Pons (tissue), 1 donor: ENCODE measurements at regions not wholly inside any gene's neighbourhood (a gene's known extent, or its start where the extent isn't known, plus 50 kb on each side); places are given as distances from the start of the nearest gene placed in this dataset.
A peak's percentile ranks its signal among the peaks of the same experiment; 100 is the strongest.
"Not testable (repeated sequence)": the region's sequence is repeated elsewhere in the genome, so short reads cannot be mapped to it uniquely, and the experiment has no call there.

Source experiments
- DNase-seq: peaks from one replicate; pipeline ENCODE4 v3.0.0-alpha.2; 2016; ENCODE audit warnings: low spot score

DNA sequence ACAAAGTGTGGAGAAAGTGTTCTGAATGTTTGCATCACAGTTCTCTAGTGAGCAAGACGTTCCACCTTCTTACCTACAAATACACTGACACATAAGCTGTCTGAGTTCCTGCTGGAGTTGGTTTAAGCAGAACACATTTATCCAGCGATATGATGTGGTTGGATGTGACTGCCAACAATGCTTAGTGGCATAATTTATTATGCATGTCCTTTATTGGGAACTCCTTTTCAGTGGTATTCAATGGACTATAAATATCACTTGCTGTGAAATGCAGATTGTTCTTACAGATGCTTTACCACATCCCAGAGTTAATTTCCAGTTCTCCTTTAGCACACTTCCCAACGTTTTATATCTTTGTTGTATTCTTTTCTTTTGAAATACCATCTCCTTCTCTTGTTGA is 222.2 kb downstream of the LURAP1L start:
- no peak for DNase-seq

DNA sequence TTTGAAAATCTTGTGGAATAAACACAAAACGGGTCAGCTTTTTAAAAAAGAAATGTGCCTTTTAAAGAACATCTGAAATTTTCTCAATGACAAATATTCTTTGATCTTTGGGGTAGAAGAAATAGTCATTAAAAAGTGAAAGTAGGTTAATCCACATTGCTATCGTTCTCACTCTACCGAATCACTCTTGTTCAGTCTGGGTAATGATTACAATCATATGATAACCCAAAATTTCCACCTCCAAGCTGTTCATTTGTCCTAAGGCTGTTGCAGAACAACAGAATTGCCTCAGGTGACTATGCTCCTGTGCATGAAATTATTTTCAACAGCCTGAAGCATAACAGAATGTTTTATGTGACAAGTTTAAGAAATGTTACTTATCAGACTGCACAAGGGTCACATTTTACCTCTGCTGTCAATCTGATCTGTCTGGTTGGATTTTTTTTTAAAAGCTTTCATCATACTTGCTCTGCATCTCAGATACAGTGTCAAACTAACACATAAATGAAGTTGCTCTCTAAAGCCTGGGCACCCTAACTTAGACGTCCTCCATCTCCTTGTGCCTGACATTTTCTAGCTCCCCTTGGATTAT is 227.3 kb downstream of the LURAP1L start:
- DNase-seq = no peak

DNA sequence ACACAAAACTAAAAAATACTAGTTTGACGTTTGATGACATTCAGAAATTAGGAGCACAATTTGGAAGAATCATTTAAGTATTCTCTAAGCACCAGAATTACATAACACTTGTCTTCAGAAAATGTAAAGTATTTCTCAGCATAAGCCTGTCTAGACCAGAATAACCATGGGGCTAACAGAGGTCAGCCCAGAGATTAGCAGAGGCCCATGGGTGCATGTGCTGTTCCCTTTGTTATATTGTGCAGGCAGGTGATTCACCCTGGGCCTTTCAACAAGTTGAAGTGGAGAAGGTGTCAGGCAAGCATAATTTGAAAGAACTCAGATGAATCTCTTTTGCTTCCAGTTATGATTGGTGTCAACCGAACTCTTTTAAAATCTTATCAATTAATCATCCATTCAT is 227.9 kb downstream of the LURAP1L start:
- DNase-seq = no peak

DNA sequence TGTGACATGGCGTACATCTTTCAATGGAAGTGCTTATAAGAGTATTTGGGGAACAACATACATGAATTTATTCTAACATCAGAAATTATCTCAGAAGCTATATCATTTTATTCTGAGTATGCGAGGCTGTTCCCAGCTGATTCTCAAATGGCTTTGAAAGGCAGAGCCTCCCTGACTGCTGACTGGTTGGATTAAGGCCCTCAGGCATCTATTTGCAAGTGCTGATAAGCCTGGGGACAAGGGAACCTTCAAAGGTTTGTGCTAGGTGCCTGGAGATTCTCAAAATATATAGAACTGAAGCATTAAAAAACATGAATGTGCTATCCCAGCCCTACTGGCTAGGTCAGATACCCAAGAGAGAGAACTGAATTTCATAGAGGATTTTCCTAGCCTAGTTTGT is 235.1 kb downstream of the LURAP1L start:
- DNase-seq = no peak

DNA sequence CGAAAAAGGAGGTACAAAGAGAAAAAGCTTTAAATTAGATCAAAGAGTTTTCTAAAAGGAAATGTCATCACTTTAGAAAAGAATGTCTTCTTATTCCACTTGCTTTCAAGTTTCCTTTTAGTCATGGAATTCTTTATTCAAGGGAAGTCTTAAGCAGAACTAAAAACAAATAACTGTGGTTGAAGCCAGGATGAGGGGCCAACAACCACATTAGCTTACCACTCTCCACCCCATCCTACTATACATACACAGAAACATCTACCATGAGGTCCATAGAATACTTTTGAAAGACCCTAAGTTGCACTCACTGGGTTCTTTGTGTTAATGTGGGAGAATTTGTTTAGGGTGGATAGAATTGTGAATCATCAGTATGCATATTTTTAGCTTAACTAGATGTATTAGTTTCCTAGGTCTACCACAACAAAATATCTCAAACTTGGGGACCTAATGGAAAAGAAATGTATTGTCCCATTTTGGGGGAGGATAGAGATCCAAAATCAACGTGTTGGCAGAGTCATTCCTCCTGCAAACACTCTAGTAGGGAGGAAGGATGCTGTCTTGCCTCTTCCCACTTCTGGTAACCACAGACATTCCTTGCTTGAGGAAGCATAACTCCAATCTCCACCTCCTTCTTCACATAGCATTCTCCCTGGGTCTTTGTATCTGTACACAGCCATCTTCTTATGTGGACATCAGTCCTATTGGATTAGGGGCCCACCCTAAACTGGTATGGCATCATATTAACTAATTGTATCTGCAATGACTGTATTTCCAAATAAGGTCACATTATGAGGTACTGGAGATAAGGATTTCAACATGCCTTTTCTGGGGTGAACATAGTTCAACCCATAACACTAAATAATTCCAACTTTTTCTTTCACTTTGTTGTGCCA is 239.4 kb downstream of the LURAP1L start:
- no peak for DNase-seq

DNA sequence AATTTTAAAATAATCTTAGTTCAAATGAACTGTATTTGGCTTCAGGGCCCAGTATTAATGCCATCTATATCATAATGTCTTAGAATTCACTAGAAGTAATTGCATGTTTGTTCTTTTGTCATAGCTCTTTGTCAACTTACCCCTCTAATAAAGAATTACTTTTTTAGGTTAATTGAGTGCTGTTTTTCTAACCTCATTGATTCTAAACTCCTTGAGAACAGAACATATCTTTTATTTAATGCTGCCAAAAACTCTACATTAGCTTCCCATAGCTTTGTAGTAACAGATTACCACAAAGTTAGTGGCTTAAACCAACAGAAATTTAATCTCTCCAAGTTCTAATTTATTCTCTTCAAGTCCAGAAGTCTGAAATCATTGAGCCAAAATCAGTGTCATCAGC is 242.4 kb downstream of the LURAP1L start:
- no peak for DNase-seq

DNA sequence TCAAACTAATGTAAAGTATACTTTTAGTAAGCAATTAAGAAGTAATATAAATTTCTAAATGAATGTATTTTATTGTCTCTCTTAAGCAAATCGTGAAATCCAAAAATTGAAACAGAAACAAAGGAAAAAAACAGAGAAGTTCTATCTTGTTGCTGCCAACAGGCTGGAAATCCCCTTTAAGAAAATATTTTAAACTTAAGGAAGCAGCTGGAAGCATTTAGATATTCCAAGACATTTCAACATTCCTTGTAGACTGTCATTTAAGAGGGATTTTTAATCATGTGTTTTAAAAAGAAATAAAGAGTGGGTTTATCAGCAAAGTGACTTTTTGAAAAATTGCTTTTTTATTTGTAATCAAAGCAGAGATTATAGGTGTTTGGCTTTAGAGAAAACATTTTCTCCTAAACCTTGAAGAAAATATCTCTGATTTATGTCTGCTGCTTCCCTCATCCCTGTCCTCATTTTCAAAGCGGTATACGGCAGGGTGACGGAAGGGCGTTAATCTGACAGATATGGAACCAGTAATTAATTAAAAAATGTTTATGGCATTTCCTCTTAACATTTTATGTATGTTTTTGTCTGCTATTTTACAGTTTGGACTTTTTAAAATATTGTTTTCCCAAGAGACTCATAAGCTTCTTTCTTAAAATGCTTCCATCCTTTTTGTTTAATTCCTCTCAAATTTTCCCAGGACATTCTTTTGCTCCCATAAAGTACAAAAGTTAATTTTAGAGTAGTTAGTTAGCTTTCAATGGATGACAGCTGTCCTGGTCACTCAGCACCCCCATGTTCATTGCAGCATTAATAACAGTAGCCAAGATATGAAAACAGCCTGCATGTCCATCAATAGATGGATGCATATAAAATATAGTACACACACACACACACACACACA is 245.6 kb downstream of the LURAP1L start:
- no peak for DNase-seq

DNA sequence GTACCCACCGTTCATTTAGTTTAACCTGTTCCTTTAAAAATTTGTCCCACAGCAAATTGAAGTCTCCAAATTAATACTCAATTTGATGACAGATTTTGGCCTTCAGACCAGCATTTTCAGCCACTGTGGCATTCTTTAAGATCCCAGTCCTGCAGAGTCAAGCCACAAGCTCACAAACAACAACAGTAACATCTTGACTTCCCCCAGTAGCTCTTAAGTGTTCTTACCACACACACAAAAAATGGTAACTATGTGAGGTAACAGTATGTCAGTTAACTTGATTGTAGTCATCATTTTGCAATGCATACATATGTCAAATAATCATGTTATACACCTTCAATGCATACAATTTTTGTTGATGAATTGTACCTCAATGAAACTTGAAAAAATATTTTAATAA is 247.9 kb downstream of the LURAP1L start:
- no peak for DNase-seq

DNA sequence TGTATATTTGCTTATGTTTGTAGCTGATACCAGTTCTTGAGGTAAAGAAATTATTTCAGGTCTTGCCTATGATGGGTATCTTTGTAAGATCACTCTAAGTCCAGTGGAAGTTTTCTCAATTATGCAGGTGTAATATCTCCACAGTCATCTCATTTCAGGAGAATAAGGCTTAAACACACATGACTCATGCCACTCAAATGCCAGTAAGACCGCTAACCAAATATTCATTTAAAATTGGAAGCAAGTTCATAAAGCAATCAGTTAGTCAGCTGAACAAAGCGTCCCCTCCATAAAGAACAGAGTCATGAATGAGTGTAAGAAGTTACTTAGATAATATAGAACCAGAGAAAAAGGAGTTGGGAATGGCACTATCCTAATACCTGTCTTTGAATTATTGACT is 248.7 kb downstream of the LURAP1L start:
- no peak for DNase-seq

DNA sequence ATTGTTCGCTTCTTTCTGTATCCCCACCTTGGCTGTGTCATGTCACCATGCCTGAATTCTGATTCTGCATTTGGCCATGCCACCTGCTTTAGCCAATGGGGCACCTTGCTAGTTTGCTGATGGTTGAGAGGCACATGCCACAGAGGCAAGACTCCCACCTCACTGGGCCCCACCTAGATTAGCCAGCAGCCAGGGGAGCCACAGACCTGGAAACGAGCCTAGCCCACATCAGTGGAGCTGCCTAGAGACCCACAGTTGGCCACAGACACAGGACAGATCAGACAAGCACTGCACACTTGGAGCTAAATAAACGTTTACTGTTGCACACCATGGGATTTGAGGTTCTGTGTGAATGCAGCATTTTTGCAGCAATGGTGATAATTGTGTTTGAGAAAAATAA is 252.1 kb downstream of the LURAP1L start:
- DNase-seq = no peak

DNA sequence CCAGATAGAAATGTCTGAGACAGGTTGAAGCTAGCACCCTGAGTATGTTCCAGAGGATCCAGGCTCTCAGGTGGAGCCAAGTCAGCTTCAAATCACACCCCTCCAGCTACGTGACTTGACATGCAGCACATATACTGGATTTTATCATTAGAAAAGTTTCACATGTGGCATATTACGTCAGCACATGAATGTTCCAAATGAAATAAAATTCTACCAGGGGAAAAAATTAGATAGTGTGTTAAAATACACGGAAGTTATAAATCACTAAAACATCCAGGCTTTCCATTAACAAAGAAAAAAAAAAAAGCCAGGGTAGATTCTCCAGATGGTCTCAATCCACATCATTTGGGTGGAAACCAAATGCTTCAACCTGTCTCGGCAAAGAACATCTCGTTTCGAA is 251.6 kb downstream of the MPDZ start:
- DNase-seq = no peak

DNA sequence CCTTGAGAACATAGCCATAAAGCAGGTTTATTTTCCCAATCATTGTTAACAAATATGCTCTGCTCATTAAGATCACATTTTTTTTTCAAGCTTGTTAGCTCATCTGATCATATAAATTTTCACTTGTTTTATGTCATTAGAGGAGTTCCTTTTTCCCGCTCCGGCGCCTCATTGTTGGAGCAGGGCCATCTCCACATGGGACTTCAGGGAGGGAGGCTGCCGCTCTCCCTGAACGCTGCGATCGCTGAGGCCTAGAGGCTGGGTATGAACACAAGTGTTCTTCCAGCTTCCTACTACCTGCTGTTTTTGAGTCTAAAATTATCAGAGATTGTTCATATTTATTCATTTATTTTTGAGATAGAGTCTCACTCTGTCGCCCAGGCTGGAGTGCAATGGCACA is 246.9 kb downstream of the MPDZ start:
- DNase-seq = no peak

DNA sequence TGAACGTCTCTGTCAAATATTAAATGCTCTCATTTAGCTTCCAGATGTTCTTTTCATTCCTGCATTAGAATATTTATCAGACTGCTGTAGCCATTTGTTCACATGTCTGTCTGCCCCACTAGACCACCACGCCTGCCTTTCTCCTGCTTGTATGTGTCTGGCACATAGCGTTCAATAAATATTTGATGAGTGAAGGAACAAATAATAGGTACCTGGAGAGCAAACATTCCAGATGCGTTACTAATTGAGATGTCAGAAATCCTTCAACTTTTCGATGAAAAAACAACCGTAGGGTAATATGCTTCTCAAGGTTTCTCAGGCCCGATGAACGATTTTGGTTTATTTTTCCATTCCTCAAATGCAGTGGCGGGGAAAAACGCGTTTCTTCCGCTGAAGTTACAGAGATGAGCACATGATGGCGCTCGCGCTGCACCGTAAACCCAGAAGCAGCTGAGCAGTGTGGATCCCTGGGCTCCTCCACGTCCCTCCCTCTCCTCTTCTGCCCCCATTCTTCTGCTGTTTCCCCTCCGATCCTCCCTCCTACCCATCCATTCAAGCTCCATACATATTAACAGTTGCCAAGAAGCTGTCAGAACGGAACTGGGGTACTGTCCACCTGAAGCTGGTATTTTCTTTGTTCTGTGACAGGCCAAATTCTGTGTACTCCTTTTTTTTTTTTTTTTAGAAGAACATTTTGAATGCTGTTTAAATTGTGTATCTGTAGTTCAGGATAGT is 245.4 kb downstream of the MPDZ start:
- peak; percentile 58 for DNase-seq

DNA sequence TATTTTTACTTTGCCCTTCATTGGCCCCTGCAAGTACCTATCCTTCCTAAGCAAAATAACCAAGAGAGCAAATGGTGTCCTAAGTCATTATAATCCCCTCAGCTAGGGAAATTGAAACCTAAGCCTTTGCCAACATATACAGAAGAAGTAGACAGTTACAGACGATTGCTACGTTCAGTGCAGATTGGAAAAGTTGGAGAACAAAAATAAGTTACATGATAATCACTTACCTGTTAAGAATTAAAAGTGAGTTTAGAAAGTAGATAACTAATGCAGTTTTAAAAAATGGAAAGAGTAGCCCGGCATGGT is 244.8 kb downstream of the MPDZ start:
- peak; percentile 1 for DNase-seq

DNA sequence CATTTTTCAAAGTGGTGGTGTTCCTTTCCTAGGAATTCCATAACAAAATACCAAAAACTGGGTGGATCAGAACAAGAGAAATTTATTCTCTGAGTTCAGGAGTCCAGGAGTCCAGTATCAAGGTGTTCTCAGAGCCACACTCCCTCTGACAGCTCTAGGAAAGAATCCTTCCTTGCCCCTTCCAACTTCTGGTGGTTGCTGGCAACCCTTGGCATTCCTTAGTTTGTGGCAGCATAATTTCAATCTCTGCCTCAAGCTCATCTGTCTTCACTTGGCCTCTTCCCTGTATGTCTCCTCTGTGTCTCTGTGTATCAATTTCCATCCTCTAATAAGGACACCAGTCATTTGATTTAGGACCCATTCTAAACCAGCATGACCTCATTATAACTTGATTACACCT is 243.7 kb downstream of the MPDZ start:
- DNase-seq = no peak

DNA sequence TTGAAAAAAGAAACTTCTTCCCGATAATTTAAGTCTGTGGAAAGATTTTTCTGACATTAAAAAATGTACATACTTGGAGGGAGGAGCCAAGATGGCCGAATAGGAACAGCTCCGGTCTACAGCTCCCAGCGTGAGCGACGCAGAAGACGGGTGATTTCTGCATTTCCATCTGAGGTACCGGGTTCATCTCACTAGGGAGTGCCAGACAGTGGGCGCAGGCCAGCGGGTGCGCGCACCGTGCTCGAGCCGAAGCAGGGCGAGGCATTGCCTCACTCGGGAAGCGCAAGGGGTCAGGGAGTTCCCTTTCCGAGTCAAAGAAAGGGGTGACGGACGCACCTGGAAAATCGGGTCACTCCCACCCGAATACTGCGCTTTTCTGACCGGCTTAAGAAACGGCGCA is 241.7 kb downstream of the MPDZ start:
- not testable (repeated sequence) for DNase-seq

DNA sequence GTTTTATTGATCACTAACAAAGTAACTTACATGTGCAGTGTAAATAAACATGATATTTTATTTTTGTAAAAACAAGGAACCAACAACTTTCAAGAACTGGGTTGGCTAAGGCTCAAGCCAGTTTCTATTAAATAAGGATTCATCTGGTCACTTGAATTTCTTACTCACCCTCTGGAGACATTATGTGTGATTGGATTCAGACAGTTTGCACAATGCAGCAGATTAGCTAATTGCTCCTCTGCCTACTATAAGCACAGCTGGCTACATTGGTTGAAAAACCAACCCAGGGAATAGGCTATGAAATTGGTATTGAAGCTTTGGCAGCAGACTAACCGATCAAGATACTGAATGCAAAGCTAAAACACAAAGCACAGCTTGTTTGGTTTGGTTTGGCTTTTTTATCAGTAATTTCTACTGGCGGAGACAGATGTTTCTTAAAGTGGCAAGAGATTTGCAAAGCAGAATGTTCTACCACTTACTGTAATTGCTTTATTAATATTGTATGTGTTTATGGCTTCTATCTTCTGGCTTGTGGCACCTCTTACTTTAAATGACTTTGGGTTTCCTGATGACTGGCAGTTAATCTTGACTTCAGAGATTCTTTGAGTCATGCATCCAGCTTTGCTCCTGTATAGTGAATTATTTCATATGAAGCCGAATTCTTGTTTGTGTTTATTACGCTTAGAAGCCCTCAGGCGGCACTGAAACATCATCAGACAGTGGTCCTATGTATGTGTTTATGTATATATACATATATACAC is 231.5 kb downstream of the MPDZ start:
- DNase-seq = no peak

DNA sequence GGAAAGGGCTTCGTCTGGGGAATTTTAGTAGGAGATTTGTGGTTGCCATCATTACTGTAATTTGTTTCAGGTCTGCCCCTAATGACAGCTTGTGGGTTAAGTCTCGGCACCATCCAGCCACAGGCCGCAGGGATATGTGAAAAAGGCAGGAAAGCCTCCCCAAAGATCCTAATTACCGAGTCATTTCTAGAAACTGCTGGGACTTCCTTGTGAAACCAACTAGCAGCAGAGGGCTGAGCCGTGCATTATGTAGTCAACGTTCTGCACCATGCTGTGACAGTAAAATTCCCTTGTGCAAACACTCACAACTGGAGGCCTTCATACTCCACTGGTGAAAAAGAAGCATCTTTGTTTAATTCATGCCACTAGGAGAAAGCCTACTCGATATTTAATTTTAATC is 230.3 kb downstream of the MPDZ start:
- DNase-seq = peak; percentile 26

DNA sequence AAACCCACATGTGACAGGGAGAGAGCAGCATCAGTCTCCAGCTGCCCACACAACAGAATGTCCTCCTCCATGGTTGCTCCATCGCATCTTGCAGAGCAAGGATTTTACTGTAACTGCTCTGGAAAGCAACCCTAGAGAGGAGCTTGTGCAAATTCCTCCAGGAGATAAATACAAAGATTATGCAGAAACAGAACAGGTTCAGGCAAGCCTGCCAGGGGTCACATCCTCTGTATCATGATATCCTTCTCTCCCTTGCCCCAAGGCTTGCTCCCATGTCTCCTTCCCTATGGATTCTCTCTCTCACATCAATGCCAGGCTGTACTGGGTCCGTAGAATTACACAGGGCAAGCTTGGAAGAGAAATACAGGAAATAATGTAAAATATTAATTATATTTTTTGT is 226.0 kb downstream of the MPDZ start:
- DNase-seq = no peak

DNA sequence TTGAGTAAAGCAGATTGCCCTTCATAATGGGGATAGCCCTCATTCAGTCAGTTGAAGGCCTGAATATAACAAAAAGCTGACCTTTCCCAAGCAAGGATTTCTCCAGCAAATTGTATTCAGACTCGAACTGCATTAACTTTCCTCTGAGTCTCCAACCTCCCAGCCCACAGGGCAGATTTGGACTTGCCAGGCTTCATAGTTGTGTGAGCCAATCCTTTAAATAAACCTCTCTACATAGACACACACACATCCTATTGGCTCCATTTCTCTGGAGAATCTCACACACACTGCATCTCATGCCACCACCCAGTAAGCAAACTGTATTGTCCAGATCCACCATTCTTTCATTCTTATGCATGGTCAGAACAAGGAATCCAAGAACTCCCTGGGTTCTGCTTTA is 225.1 kb downstream of the MPDZ start:
- DNase-seq = no peak
